HG03460 (cell line): ENCODE measurements at regions not wholly inside any gene's neighbourhood (a gene's known extent, or its start where the extent isn't known, plus 50 kb on each side); places are given as distances from the start of the nearest gene placed in this dataset.
"Not testable (repeated sequence)": the region's sequence is repeated elsewhere in the genome, so short reads cannot be mapped to it uniquely, and the experiment has no call there.

ENCODE experiments used
- ATAC-seq: cut with Tn5 transposase; IDR thresholded peaks from one replicate; pipeline ENCODE4 v1.9.1; 2021; ENCODE audit not compliant: unreplicated experiment

DNA sequence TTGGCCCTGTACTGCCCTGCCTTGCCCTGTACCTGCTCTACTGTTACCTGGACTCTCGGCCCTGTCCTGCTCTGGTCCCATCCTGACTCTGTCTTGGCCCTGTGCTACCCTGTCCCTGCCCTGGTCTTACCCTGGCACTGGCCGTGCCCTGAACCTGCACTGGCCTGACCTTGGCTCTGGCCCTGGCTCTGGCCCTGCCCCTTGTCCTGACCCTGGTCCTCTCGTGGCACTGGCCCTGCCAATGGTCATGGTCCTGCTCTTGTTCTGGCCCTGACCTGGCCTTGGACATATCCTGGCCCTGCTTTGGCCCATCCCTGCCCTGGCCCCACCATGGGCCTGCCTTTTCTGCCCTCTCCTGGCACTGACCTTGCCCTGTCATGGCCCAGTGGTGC, 251.3 kb downstream of the TP53TG3F start:
- ATAC-seq = not testable (repeated sequence)

DNA sequence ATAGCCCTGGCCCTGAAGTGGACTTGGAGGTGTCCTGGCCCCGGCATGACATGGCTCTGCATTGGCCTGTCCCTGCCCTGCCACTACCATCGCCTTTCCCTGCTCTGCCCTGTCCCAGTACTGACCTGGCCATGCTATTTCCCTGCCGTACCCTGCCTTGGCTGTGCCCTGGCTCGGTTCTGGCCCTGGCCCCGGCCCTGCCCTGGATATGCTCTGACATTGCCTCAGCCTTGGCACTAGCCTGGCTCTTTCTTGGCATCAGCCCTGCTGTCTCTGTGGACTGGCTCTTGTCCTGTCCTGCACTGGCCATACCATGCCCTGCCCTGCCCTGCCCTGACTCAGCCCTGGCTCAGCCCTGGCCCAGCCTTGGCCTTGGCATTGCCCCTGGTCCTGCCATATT, 252.2 kb downstream of the TP53TG3F start:
- not testable (repeated sequence) for ATAC-seq

DNA sequence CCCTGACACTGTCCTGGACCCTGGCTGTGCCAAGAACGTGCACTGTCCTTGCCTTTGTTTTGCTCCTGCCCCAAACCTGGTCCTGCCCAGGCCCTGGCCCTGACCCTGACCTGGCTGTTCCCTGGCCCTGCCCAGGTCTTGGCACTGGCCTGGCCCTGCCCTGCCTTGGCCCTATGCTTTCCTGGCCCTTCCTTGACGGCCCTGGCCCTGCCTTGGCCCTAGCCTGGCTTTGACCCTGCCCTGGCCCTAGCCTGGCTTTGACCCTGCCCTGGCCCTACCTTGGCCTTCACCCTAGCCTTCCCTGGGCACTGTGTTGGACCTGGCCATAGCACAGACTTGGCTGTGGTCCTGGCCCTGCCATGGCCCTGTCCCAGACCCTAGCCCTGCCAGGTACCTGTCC, 252.9 kb downstream of the TP53TG3F start:
- not testable (repeated sequence) for ATAC-seq

DNA sequence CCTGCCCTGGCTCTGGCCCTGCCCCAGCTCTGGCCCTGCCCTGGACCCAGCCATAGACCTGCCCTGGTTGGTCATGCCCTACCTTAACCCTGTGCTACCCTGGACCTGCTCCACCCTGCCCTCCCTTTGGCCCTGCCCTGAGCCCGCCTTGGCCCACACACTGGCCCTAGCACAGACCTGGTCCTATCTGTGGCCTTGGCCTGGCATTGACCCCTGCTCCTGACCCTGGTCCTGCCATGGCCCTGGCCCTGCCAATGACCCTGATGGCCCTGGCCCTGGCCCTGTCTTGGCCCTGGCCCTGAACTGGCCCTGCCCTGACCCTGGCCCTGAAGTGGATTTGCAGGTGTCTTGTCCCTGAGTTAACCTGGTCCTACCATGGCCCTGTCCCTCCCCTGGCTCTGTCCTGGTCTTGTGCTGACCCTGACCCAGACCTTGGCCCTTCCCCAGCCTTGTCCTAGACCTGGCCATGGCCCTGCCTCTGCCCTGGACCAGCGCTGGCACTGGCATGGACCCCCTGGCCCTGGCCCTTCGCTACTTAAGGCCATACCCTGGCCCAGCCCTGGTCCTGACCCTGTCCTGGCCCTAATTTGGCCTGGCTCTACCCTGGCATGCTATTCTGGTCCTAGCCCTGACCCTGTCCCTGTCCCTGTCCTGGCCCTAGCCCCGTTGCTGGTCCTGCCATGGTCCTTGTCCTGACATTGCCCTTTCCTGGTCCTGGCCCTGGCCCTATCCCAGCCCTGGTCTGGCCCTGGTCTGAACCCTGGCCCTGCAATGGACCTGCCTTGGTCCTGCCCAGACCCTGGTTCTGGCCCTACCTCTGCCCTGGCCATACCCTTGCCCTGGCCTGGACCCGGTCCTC, 253.7 kb downstream of the TP53TG3F start:
- ATAC-seq = not testable (repeated sequence)

DNA sequence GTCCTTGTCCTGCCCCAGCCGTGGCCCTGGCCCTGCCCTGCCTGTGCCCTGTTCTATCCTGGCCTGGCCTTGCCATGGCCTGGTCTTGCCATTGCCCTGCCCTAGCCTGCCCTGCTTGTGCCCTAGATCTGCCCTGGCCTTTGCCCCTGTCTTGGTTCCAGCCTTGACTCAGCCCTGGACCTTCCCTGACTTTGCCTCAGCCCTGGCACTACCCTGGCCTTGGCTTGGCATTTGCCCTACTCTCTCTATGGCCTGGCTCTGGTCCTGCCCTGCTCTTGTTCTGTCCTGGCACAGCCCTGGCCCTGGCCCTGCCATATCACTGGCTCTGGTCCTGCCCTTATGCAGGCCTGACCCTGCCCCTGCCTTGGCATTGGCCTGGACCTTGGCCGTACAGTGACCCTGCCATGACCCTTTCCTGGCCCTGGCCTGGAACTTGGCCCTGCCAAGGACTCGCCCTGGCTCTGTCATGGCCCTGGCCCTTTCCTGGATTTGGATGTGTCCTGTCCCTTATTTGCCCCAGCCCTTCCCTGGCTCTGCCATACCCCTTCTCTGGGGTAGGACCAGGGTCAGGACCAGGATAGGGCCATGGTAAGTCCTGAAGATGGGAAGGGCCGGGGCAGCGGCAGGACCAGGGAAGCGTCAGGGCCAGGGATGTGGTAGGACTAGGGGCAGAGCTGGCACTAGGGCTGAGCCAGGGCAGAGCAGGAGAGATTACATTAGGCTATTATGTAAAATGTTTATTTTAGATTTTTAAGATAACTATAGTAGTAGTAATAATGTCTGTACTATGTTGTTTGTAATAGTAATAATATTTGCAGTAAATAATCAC, 254.5 kb downstream of the TP53TG3F start:
- ATAC-seq = not testable (repeated sequence)

DNA sequence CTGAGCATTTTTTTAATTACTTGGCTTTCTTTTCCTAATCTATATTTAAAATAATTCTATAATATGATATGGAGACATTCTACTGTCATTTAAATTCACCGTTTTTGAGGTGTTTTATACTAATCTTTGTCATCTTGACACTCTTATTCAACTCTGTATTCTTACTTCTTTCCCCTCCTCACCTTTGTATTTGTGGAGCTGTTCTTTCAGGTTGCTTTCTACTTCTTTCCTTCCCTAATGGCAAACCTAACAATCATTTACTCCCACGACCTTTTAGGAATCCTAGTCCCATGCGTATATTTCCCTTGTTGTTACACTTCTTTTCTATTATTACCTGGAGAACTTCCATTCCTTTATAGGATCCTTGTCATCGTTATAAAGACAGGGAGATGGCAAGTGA, 271.8 kb downstream of the TP53TG3F start:
- not testable (repeated sequence) for ATAC-seq

DNA sequence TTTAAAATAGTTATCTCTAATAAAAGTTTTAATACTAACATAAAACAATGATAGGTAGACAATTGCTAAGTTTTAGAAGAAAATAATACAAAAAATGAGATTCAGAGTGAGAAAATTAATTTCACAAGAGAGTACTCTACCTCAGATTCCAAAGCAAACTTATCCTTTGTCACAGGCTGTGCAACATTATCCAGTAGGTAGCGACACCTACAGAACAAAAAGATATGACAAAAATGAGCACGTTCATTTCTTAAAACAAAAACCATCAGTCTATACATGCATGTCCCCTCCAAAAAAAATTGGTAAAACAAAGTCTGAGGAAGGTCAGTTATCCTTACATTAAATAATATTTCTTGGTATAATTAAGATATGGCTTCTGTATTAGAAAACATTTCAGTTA, 275.2 kb downstream of the TP53TG3F start:
- not testable (repeated sequence) for ATAC-seq

DNA sequence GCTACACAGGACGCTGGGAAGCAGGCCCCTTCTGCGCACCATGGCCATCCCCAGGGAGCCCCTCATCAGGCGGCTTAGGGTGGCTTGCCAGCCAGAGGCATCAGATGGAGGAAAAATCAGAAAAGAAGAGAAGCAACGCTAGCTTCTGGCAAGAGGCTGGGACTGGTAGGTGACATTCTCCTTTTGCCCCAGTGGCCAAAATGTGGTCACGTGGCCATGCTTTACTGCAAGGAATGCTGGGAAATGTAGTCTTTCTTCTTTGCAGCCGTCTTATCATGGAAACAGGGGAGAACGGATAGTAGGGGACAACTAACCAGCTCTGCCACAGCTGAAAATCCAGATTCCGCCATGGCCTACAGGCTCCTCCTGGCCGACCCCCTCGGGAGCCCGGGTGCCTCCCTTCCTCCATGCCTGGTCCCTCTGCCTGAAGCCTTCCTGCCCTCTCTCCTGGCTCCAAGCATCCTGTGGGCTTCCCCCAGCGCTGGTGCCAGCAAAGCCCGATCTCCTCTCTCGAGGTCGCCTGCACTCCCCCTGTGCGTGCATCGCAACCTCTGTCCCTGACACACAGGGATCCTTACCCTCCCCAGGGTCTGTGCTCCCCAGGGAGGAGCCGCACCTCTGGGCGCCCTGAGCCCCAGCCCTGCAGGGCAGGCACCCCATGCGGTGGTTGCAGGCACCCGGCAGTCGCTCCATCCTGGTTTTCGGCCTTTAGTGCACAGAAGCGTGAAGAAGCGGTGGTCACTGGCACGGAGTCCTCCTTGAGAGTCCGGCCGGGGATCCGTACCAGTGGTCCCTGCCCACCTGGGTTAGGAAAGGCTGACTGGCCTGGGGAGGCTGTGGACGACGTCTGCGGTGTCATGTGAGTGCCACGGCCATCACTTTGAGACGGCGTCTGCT, 307.7 kb downstream of the TP53TG3F start:
- ATAC-seq = not testable (repeated sequence)

DNA sequence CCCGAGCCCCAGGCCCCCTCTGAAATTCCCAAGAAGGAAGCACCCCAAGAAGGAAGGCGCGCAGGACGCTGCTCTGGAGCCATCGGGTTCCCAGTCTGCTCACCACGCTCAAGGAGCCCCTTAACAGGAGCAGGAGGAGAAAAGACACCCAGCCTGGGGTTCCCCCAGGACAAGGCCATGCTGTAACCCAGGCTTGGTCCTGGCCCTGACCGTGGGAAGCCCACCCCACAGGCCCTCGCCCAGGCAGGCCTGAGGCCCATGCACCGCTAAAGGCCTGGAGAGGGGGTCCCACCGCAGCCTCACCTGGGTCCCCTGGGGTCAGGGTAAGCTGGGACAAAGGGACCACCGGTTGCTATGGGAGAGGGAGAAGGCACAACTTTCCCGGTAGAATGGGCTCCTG, 309.3 kb downstream of the TP53TG3F start:
- not testable (repeated sequence) for ATAC-seq

DNA sequence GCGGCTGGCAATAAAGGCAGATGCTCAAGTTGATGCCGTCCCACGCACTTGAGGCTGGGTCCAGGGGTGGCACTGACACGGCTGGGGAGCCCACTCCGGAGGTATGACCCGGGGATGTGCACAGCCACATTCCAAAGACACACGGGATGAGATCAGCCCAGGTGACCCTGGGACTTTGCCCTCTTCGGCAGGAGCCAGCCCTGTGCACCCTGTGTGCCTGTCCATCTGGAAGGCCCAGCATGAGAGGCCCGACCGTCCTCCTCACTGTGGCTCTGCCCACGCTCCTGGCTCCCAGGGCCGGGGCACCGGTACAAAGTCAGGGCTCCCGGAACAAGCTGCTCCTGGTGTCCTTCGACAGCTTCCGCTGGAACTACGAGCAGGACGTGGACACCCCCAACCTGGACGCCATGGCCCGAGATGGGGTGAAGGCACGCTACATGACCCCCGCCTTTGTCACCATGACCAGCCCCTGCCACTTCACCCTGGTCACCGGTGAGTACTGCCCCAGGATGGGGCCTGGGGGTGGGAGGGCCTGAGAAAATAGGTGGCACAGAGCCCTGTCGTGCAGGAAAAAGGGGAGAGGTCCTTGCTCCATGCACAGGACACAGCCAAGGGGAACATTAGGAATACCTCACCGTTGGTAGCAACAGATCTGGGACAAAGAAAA, 309.9 kb downstream of the TP53TG3F start:
- ATAC-seq = not testable (repeated sequence)

DNA sequence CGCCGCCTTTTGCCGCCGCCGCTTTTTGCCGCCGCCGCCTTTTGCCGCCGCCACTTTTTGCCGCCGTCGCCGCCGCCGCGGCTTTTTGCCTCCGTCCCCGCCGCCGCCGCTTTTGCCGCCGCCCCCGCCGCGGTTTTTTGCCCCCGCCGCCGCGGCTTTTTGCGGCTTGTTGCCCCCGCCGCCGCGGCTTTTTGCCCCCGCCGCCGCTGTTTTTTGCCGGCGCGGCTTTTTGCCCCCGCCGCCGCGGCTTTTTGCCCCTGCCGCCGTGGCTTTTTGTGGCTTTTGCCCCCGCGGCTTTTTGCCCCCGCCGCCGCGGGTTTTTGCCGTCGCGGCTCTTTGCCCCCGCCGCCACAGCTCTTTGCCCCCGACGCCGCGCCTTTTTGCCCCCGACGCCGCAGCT, 311.1 kb downstream of the TP53TG3F start:
- not testable (repeated sequence) for ATAC-seq

DNA sequence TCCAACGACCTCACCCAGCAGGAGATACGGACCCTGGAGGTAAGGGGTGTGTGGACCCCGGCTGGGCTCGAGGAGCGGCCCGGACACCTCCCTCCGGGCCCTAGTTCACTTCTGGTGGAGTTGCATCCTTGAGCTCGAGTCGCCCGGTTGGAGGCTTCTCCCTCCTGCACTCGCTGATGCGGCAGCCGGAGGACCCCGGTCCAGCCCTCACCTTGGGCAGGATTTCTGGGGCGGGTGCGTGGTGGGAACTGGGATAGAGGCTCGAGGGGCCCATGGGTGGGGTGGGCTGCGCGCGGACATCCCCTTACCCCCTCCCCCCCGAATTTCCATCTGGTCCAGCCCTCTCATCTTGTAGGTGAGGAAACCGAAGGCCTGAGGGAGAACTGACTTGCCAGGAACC, 311.8 kb downstream of the TP53TG3F start:
- ATAC-seq = not testable (repeated sequence)

DNA sequence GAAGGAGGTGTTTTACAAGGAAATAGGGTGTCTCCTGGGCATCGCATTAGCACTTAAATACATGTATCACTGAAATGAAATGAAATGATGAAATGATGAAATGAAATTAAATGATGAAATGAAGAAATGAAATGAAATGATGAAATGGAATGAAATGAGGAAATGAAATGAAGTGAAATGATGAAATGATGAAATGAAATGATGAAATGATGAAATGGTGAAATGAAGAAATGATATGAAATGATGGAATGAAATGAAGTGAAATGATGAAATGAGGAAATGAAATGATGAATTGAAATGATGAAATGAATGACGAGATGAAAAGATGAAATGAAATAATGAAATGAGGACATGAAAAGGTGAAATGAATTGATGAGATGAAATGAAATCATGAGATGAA, 314.6 kb downstream of the TP53TG3F start:
- not testable (repeated sequence) for ATAC-seq

DNA sequence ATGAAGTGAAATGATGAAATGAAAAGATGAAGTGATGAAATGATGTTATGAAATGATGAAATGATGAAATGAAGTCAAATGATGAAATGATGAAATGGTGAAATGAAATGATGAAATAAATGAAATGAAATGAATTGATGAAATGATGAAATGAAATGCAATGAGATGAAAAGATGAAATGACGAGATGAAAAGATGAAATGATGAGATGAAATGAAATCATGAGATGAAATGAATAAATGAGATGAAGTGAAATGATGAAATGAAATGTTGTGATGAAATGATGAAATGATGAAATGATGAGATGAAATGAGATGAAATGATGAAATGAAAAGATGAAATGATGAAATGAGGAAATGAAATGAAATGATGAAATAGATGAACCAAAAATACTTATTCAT, 315.3 kb downstream of the TP53TG3F start:
- ATAC-seq = not testable (repeated sequence)

DNA sequence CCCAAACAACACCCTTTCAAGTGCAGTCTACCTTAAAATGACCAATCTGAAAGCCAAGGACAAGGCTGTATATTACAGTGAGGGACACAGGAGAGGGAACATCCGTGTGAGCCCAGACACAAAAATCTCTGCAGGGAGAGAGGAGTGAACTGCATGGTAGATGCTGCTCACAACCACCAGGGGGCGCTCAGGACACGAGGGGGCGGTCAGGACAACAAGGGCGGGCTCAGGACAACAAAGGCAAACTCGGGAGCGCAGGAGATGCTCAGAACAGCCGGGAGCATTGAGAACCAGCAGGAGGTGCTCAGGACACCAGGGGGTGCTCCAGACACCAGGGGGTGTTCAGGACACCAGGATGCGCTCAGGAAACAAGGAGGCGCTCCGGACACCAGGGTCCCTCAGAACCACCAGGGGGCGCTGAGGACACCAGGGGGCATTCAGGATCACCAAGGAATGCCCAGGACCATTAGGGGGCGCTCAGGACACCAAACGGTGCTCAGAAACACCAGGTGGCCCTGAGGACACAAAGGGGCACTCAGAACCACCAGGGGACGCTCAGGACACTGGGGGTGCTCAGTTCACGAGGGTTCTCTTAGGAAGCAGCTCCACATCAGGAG, 357.0 kb downstream of the TP53TG3F start:
- ATAC-seq = not testable (repeated sequence)

DNA sequence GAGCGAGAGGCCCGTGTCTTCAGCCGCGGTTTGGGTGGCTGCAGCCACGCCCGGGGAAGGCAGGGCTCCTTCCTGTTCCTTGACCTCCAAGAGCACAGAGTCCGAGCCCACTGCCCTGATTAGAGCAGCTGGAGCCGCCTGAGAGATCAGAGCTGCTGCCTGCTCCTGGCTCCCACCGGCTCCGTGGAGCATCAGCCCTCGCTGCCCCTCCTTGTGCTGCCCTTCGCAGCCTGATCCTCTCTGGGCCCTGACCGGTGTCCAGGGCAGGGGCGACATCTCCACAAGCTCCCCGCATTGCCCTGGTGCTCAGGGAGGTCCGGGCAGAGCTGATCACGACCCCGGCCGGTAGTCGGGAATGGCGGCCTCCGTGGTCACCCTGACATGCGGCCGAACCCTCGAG, 365.3 kb downstream of the TP53TG3F start:
- ATAC-seq = not testable (repeated sequence)

DNA sequence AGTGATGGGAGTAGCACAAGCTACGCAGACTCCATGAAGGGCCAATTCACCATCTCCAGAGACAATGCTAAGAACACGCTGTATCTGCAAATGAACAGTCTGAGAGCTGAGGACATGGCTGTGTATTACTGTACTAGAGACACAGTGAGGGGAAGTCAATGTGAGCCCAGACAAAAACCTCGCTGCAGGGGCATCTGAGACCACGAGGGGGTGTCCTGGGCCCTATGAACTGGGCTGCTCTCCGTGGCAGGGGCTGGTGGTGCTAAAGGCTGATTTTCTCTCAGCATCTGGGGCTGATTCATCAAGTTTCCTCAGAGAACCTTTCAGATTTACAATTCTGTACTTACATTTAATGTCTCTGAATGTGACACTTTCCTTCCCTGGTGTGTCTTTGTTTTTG, 368.1 kb downstream of the TP53TG3F start:
- not testable (repeated sequence) for ATAC-seq

DNA sequence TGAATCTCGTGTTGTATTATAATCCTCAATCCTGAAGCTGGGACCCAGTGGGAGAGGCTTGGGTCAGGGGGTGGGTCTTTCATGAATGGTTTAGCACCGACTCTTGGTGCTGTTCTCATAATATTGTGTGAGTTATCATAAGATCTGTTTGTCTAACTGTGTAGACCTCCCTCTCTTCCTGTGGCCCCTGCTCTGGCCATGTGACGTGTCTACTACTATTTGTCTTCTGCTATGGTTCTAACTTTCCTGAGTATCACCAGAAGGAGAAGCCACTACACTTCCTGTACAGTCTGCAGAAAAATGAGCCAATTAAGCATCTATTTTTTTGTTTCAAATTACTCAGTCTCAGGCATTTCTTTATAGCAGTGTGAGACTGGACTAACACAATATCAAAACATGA, 379.7 kb downstream of the TP53TG3F start:
- not testable (repeated sequence) for ATAC-seq

DNA sequence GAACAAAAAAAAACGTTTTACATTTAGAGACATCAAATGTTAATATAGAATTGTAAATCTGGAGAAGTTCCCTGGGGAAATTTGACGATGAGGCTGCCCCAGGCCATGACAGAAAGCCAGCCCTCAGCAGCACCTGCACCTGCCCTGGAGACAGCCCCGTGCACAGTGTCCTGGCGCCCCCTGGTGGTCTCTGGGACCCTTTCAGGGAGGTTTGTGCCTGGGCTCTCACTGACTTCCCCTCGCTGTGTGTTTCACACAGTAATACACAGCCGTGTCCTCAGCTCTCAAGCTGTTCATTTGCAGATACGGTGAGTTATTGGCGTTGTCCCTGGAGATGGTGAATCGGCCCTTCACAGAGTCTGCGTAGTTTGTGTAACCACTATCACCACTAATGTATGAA, 385.1 kb downstream of the TP53TG3F start:
- not testable (repeated sequence) for ATAC-seq
